Trophoblast cell (in vitro differentiated cells and primary cell): ENCODE measurements at regions not wholly inside any gene's neighbourhood (a gene's known extent, or its start where the extent isn't known, plus 50 kb on each side); places are given as distances from the start of the nearest gene placed in this dataset.

Source experiments
- DNase-seq, 2 donors: peaks; one replicate each; pipeline ENCODE4 v3.0.0-alpha.2; 2016
- H2AFZ ChIP-seq: 2 replicates; pipeline ENCODE4 v1.6.1; 2013; ENCODE audit warnings: low read length, moderate library complexity, mild to moderate bottlenecking; ENCODE audit not compliant: insufficient read depth, poor library complexity
- H2AK5ac ChIP-seq: 2 replicates; pipeline ENCODE4 v1.6.1; 2013; ENCODE audit warnings: mild to moderate bottlenecking, low read length
- H2BK120ac ChIP-seq: 2 replicates; pipeline ENCODE4 v1.6.1; 2013; ENCODE audit warnings: low read length, mild to moderate bottlenecking, moderate library complexity; ENCODE audit not compliant: insufficient read depth, poor library complexity
- H2BK12ac ChIP-seq: 2 replicates; pipeline ENCODE4 v1.6.1; 2013; ENCODE audit warnings: mild to moderate bottlenecking, low read length, moderate library complexity
- H2BK5ac ChIP-seq: 2 replicates; pipeline ENCODE4 v1.6.1; 2013; ENCODE audit warnings: low read length, low read depth, moderate library complexity, mild to moderate bottlenecking; ENCODE audit not compliant: poor library complexity
- H3K14ac ChIP-seq: 2 replicates; pipeline ENCODE4 v1.6.1; 2013; ENCODE audit warnings: mild to moderate bottlenecking, low read length
- H3K18ac ChIP-seq: 2 replicates; pipeline ENCODE4 v1.6.1; 2013; ENCODE audit warnings: mild to moderate bottlenecking, low read length
- H3K23ac ChIP-seq: 2 replicates; pipeline ENCODE4 v1.6.1; 2013; ENCODE audit warnings: low read length
- H3K27ac ChIP-seq: 2 replicates; pipeline ENCODE4 v1.5.1; 2013; ENCODE audit warnings: low read depth, mild to moderate bottlenecking, inconsistent platforms, low read length, moderate library complexity
- H3K27me3 ChIP-seq: 2 replicates; pipeline ENCODE4 v1.6.1; 2013; ENCODE audit warnings: inconsistent platforms, mild to moderate bottlenecking, low read length, moderate library complexity; ENCODE audit not compliant: insufficient read depth
- H3K36me3 ChIP-seq, 2 experiments: 1 replicate in 1 of 2; 2 replicates in 1 of 2; pipeline ENCODE4 v1.6.1; 2013; ENCODE audit warnings: low read length in 2 of 2, mild to moderate bottlenecking in 2 of 2, moderate library complexity in 1 of 2; ENCODE audit not compliant: insufficient read depth in 2 of 2, control insufficient read depth in 1 of 2
- H3K4ac ChIP-seq: 2 replicates; pipeline ENCODE4 v1.6.1; 2013; ENCODE audit warnings: low read depth, mild to moderate bottlenecking, low read length, moderate library complexity
- H3K4me1 ChIP-seq, 2 experiments: 1 replicate in 1 of 2; 2 replicates in 1 of 2; pipeline ENCODE4 v1.6.1; 2013; ENCODE audit warnings: low read length in 2 of 2, mild to moderate bottlenecking in 2 of 2, moderate library complexity in 1 of 2; ENCODE audit not compliant: insufficient read depth in 2 of 2, control insufficient read depth in 1 of 2
- H3K4me2 ChIP-seq: 2 replicates; pipeline ENCODE4 v1.6.1; 2013; ENCODE audit warnings: inconsistent platforms, mild to moderate bottlenecking, low read length, moderate library complexity
- H3K4me3 ChIP-seq: 2 replicates; pipeline ENCODE4 v1.5.1; 2013; ENCODE audit warnings: mild to moderate bottlenecking, low read depth, low read length, inconsistent platforms
- H3K79me1 ChIP-seq: one replicate; pipeline ENCODE4 v1.6.1; 2013; ENCODE audit warnings: low read length
- H3K79me2 ChIP-seq: 2 replicates; pipeline ENCODE4 v1.6.1; 2013; ENCODE audit warnings: low read length, mild to moderate bottlenecking; ENCODE audit not compliant: control insufficient read depth, insufficient read depth, poor library complexity
- H3K9ac ChIP-seq: 2 replicates; pipeline ENCODE4 v1.6.1; 2013; ENCODE audit warnings: mild to moderate bottlenecking, low read length
- H3K9me3 ChIP-seq: 2 replicates; pipeline ENCODE4 v1.6.1; 2013; ENCODE audit warnings: low read depth, mild to moderate bottlenecking, control low read depth, inconsistent platforms, low read length; ENCODE audit not compliant: insufficient read depth
- H4K12ac ChIP-seq: 2 replicates; pipeline ENCODE4 v1.6.1; 2013; ENCODE audit warnings: low read depth, mild to moderate bottlenecking, low read length, moderate library complexity
- H4K8ac ChIP-seq: 2 replicates; pipeline ENCODE4 v1.6.1; 2013; ENCODE audit warnings: low read depth, mild to moderate bottlenecking, low read length, moderate library complexity
- H4K91ac ChIP-seq: one replicate; pipeline ENCODE4 v1.6.1; 2013; ENCODE audit warnings: low read depth, mild to moderate bottlenecking, low read length, moderate library complexity
- WGBS: extraction: QIAGEN DNeasy Blood & Tissue Kit; methylation state at CpG from one replicate; pipeline ENCODE4 v1.1.7; 2013; ENCODE audit warnings: missing lambda C conversion rate; ENCODE audit not compliant: insufficient read length, insufficient coverage; ENCODE audit errors: extremely low coverage; 5-methylcytosine and 5-hydroxymethylcytosine counted together

- Histone ChIP-seq H3K27me3 (no peaks in the 10 kb centered on the region), H3K4me2 (no peak overlapping the region), H3K9ac (no peak overlapping the region), H2BK5ac (no peak overlapping the region), H2BK12ac (no peak overlapping the region), H3K4me3 (no peak overlapping the region), H2AFZ (no peak overlapping the region), H3K14ac (no peak overlapping the region), H4K8ac (no peak overlapping the region), H3K79me2 (no peaks in the 10 kb centered on the region), H3K9me3 (no peaks in the 10 kb centered on the region), H3K79me1 (no peaks in the 10 kb centered on the region), H3K27ac (no peak overlapping the region), H3K36me3 (no peaks in the 10 kb centered on the region), H3K18ac (no peak overlapping the region), H2BK120ac (no peak overlapping the region), H4K91ac (no peak overlapping the region), H3K4me1 (no peaks in the 10 kb centered on the region), H3K4ac (no peak overlapping the region), H4K12ac (no peak overlapping the region), H2AK5ac (no peak overlapping the region), H3K23ac (no peak overlapping the region)
- no peak for DNase-seq
- WGBS: no CpG with 5 or more reads among the region's 1 CpG
Measured at GRCh38 chr1:101739826-101740330, 256.8 kb downstream of the OLFM3 start.

- Histone ChIP-seq H3K18ac (no peak overlapping the region), H3K4me3 (no peak overlapping the region), H3K27ac (no peak overlapping the region), H2BK5ac (no peak overlapping the region), H4K91ac (no peak overlapping the region), H3K23ac (peak overlapping the region; percentile 58), H3K79me2 (no peaks in the 10 kb centered on the region), H4K12ac (no peak overlapping the region), H3K9me3 (no peaks in the 10 kb centered on the region), H2BK120ac (no peak overlapping the region), H3K4me1 (no peaks in the 10 kb centered on the region), H4K8ac (no peak overlapping the region), H3K4ac (no peak overlapping the region), H3K14ac (no peak overlapping the region), H2BK12ac (no peak overlapping the region), H3K36me3 (no peaks in the 10 kb centered on the region), H3K9ac (peak overlapping the region; percentile 40), H2AFZ (no peak overlapping the region), H3K27me3 (no peaks in the 10 kb centered on the region), H3K79me1 (no peaks in the 10 kb centered on the region), H3K4me2 (no peak overlapping the region), H2AK5ac (no peak overlapping the region)
- no CpG with 5 or more reads among the region's 5 CpGs for WGBS
- DNase-seq: no peak
Measured at GRCh38 chr1:101741910-101742309, 254.8 kb downstream of the OLFM3 start.

GRCh38 chr1:101742509-101742908 is 254.2 kb downstream of the OLFM3 start:
- Histone ChIP-seq H3K9ac (no peak overlapping the region), H3K79me1 (no peaks in the 10 kb centered on the region), H4K12ac (no peak overlapping the region), H3K27me3 (no peaks in the 10 kb centered on the region), H2BK12ac (no peak overlapping the region), H2BK120ac (no peak overlapping the region), H3K79me2 (no peaks in the 10 kb centered on the region), H3K4me2 (no peak overlapping the region), H3K18ac (no peak overlapping the region), H3K4ac (no peak overlapping the region), H3K23ac (no peak overlapping the region), H3K9me3 (no peaks in the 10 kb centered on the region), H4K8ac (no peak overlapping the region), H4K91ac (no peak overlapping the region), H3K4me3 (no peak overlapping the region), H3K4me1 (no peaks in the 10 kb centered on the region), H2AFZ (no peak overlapping the region), H2AK5ac (no peak overlapping the region), H3K27ac (no peak overlapping the region), H2BK5ac (no peak overlapping the region), H3K14ac (no peak overlapping the region), H3K36me3 (no peaks in the 10 kb centered on the region)
- no peak for DNase-seq
- no CpG with 5 or more reads among the region's 1 CpG for WGBS

GRCh38 chr1:101745551-101746270 is 251.0 kb downstream of the OLFM3 start:
- Histone ChIP-seq H3K79me1 (no peaks in the 10 kb centered on the region), H3K4me2 (no peak overlapping the region), H2BK12ac (no peak overlapping the region), H3K27ac (no peak overlapping the region), H4K91ac (no peak overlapping the region), H2AK5ac (no peak overlapping the region), H3K9ac (no peak overlapping the region), H3K79me2 (no peaks in the 10 kb centered on the region), H3K18ac (no peak overlapping the region), H4K8ac (no peak overlapping the region), H2AFZ (no peak overlapping the region), H2BK5ac (no peak overlapping the region), H3K4ac (no peak overlapping the region), H2BK120ac (no peak overlapping the region), H3K4me1 (no peaks in the 10 kb centered on the region), H3K23ac (no peak overlapping the region), H4K12ac (no peak overlapping the region), H3K27me3 (no peaks in the 10 kb centered on the region), H3K14ac (no peak overlapping the region), H3K4me3 (no peak overlapping the region), H3K36me3 (no peaks in the 10 kb centered on the region), H3K9me3 (no peaks in the 10 kb centered on the region)
- WGBS: no CpG with 5 or more reads among the region's 2 CpGs
- no peak for DNase-seq
